SK-N-SH treated with all-trans-retinoic acid at 6 μM for 48 hours (cell line): ENCODE measurements at regions not wholly inside any gene's neighbourhood (a gene's known extent, or its start where the extent isn't known, plus 50 kb on each side); places are given as distances from the start of the nearest gene placed in this dataset.

Experiments used
- ATAC-seq: fragments of 200-7000 bp; cut with Tn5 transposase; 3 replicates; pipeline ENCODE4 v1.9.1; 2020; ENCODE audit warnings: mild to moderate bottlenecking, moderate library complexity
- ARNTL ChIP-seq: fragments of 450-650 bp; formaldehyde crosslinking; IDR thresholded peaks from 2 replicates; pipeline ENCODE4 v1.5.0; 2020; ENCODE audit warnings: low read depth, mild to moderate bottlenecking, moderate library complexity, borderline replicate concordance
- BACH2 ChIP-seq: fragments of 250-450 bp; sonication (Bioruptor Pico); IDR thresholded peaks from 2 replicates; pipeline ENCODE4 v1.9.0; 2021; ENCODE audit warnings: mild to moderate bottlenecking, borderline replicate concordance
- CSDC2 ChIP-seq: fragments of 250-450 bp; sonication (Bioruptor Pico); IDR thresholded peaks from 2 replicates; pipeline ENCODE4 v1.5.0; 2020; ENCODE audit warnings: mild to moderate bottlenecking, moderate library complexity
- ESRRG ChIP-seq: fragments of 250-450 bp; sonication (Bioruptor Pico); IDR thresholded peaks from 2 replicates; pipeline ENCODE4 v1.6.1; 2021; ENCODE audit warnings: mild to moderate bottlenecking
- GLIS3 ChIP-seq: fragments of 250-450 bp; sonication (Bioruptor Pico); IDR thresholded peaks from 2 replicates; pipeline ENCODE4 v1.5.0; 2020; ENCODE audit warnings: mild to moderate bottlenecking, moderate library complexity
- ISL1 ChIP-seq: fragments of 250-450 bp; sonication (Bioruptor Pico); IDR thresholded peaks from 2 replicates; pipeline ENCODE4 v2.1.2; 2022; ENCODE audit warnings: mild to moderate bottlenecking, moderate library complexity
- OSR1 ChIP-seq: fragments of 250-450 bp; sonication (Bioruptor Pico); IDR thresholded peaks from 2 replicates; pipeline ENCODE4 v1.8.0; 2022; ENCODE audit warnings: moderate library complexity, mild to moderate bottlenecking, inconsistent platforms
- PPARA ChIP-seq: fragments of 250-450 bp; sonication (Bioruptor Pico); IDR thresholded peaks from 2 replicates; pipeline ENCODE4 v1.5.0; 2020; ENCODE audit warnings: mild to moderate bottlenecking, borderline replicate concordance
- RARB ChIP-seq: fragments of 250-450 bp; sonication (Bioruptor Pico); IDR thresholded peaks from 2 replicates; pipeline ENCODE4 v1.8.0; 2021; ENCODE audit warnings: mild to moderate bottlenecking, moderate library complexity
- TCF4 ChIP-seq: fragments of 250-450 bp; sonication (Bioruptor Pico); IDR thresholded peaks from 2 replicates; pipeline ENCODE4 v1.8.0; 2021; ENCODE audit warnings: mild to moderate bottlenecking, moderate library complexity, borderline replicate concordance
- TOX ChIP-seq: fragments of 250-450 bp; sonication (Bioruptor Pico); IDR thresholded peaks from 2 replicates; pipeline ENCODE4 v1.8.0; 2021; ENCODE audit warnings: mild to moderate bottlenecking, moderate library complexity, borderline replicate concordance
- ZC3H10 ChIP-seq: fragments of 250-450 bp; sonication (Bioruptor Pico); IDR thresholded peaks from 2 replicates; pipeline ENCODE4 v1.5.1; 2021; ENCODE audit warnings: mild to moderate bottlenecking, moderate library complexity
- ZFP3 ChIP-seq: fragments of 250-450 bp; sonication (Bioruptor Pico); IDR thresholded peaks from 2 replicates; pipeline ENCODE4 v1.5.0; 2020; ENCODE audit warnings: mild to moderate bottlenecking, moderate library complexity
- ZFP30 ChIP-seq: fragments of 450-650 bp; formaldehyde crosslinking; IDR thresholded peaks from 2 replicates; pipeline ENCODE4 v1.5.0; 2022; ENCODE audit warnings: mild to moderate bottlenecking, moderate library complexity
- ZNF565 ChIP-seq: fragments of 450-650 bp; formaldehyde crosslinking; conservative IDR thresholded peaks from 2 replicates; pipeline ENCODE4 v1.5.0; 2020; ENCODE audit warnings: low read depth, mild to moderate bottlenecking, moderate library complexity
- ZNF70 ChIP-seq: fragments of 450-650 bp; formaldehyde crosslinking; IDR thresholded peaks from 2 replicates; pipeline ENCODE4 v1.5.0; 2020; ENCODE audit warnings: mild to moderate bottlenecking, moderate library complexity
- ZNF8 ChIP-seq: fragments of 450-650 bp; formaldehyde crosslinking; IDR thresholded peaks from 2 replicates; pipeline ENCODE4 v1.5.0; 2020; ENCODE audit warnings: mild to moderate bottlenecking, moderate library complexity
- TF ChIP-seq, protein P1 (sequence below): fragments of 250-450 bp; sonication (Bioruptor Pico); IDR thresholded peaks from 2 replicates; pipeline ENCODE4 v1.5.0; 2020; ENCODE audit warnings: mild to moderate bottlenecking, moderate library complexity
- TF ChIP-seq, protein P2 (sequence below): fragments of 250-450 bp; sonication (Bioruptor Pico); IDR thresholded peaks from 2 replicates; pipeline ENCODE4 v1.5.1; 2020; ENCODE audit warnings: low read depth, mild to moderate bottlenecking, moderate library complexity
- TF ChIP-seq, protein P3 (sequence below): fragments of 250-450 bp; sonication (Bioruptor Pico); IDR thresholded peaks from 2 replicates; pipeline ENCODE4 v1.8.0; 2020; ENCODE audit warnings: mild to moderate bottlenecking, moderate library complexity, borderline replicate concordance
- TF ChIP-seq, protein P4 (sequence below): fragments of 250-450 bp; sonication (Bioruptor Pico); IDR thresholded peaks from 2 replicates; pipeline ENCODE4 v1.8.0; 2021; ENCODE audit warnings: low read depth, mild to moderate bottlenecking, moderate library complexity, borderline replicate concordance
- TF ChIP-seq, protein P5 (sequence below): fragments of 250-450 bp; sonication (Bioruptor Pico); IDR thresholded peaks from 2 replicates; pipeline ENCODE4 v1.5.1; 2021; ENCODE audit warnings: mild to moderate bottlenecking, moderate library complexity

DNA sequence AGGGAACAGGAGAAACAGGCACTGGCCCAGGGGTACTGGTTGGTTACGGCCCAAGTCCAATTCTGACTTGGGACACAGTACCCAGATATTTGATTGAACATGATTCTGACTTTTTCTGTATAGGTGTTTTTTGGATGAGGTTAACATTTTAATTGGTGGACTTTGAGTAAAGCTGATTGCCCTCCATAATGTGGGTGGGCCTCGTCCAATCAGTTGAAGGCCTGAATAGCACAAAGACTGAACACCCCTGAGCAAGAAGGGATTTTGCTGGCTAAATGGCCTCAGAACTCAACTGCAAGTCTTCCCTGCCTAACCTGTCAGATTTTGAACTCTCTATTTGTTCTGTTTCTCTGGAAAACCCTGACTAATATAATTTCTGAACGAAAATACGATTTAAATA, 222.6 kb downstream of the TEX36 start:
- ATAC-seq, result no peak
- TF ChIP-seq ARNTL (CRISPR knock-in tag) (no peak), TOX (no peak), OSR1 (CRISPR knock-in tag) (no peak), ZNF565 (CRISPR knock-in tag) (no peak), ZFP30 (CRISPR knock-in tag) (no peak), ESRRG (CRISPR knock-in tag) (no peak), RARB (CRISPR knock-in tag) (no peak)
- TF ChIP-seq, protein P1, sequence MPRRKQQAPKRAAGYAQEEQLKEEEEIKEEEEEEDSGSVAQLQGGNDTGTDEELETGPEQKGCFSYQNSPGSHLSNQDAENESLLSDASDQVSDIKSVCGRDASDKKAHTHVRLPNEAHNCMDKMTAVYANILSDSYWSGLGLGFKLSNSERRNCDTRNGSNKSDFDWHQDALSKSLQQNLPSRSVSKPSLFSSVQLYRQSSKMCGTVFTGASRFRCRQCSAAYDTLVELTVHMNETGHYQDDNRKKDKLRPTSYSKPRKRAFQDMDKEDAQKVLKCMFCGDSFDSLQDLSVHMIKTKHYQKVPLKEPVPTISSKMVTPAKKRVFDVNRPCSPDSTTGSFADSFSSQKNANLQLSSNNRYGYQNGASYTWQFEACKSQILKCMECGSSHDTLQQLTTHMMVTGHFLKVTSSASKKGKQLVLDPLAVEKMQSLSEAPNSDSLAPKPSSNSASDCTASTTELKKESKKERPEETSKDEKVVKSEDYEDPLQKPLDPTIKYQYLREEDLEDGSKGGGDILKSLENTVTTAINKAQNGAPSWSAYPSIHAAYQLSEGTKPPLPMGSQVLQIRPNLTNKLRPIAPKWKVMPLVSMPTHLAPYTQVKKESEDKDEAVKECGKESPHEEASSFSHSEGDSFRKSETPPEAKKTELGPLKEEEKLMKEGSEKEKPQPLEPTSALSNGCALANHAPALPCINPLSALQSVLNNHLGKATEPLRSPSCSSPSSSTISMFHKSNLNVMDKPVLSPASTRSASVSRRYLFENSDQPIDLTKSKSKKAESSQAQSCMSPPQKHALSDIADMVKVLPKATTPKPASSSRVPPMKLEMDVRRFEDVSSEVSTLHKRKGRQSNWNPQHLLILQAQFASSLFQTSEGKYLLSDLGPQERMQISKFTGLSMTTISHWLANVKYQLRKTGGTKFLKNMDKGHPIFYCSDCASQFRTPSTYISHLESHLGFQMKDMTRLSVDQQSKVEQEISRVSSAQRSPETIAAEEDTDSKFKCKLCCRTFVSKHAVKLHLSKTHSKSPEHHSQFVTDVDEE (CRISPR knock-in tag), result no peak
- TF ChIP-seq, protein P2, sequence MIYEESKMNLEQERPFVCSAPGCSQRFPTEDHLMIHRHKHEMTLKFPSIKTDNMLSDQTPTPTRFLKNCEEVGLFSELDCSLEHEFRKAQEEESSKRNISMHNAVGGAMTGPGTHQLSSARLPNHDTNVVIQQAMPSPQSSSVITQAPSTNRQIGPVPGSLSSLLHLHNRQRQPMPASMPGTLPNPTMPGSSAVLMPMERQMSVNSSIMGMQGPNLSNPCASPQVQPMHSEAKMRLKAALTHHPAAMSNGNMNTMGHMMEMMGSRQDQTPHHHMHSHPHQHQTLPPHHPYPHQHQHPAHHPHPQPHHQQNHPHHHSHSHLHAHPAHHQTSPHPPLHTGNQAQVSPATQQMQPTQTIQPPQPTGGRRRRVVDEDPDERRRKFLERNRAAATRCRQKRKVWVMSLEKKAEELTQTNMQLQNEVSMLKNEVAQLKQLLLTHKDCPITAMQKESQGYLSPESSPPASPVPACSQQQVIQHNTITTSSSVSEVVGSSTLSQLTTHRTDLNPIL (CRISPR knock-in tag), result no peak
- TF ChIP-seq, protein P3, sequence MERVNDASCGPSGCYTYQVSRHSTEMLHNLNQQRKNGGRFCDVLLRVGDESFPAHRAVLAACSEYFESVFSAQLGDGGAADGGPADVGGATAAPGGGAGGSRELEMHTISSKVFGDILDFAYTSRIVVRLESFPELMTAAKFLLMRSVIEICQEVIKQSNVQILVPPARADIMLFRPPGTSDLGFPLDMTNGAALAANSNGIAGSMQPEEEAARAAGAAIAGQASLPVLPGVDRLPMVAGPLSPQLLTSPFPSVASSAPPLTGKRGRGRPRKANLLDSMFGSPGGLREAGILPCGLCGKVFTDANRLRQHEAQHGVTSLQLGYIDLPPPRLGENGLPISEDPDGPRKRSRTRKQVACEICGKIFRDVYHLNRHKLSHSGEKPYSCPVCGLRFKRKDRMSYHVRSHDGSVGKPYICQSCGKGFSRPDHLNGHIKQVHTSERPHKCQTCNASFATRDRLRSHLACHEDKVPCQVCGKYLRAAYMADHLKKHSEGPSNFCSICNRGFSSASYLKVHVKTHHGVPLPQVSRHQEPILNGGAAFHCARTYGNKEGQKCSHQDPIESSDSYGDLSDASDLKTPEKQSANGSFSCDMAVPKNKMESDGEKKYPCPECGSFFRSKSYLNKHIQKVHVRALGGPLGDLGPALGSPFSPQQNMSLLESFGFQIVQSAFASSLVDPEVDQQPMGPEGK, result no peak
- TF ChIP-seq, protein P4, sequence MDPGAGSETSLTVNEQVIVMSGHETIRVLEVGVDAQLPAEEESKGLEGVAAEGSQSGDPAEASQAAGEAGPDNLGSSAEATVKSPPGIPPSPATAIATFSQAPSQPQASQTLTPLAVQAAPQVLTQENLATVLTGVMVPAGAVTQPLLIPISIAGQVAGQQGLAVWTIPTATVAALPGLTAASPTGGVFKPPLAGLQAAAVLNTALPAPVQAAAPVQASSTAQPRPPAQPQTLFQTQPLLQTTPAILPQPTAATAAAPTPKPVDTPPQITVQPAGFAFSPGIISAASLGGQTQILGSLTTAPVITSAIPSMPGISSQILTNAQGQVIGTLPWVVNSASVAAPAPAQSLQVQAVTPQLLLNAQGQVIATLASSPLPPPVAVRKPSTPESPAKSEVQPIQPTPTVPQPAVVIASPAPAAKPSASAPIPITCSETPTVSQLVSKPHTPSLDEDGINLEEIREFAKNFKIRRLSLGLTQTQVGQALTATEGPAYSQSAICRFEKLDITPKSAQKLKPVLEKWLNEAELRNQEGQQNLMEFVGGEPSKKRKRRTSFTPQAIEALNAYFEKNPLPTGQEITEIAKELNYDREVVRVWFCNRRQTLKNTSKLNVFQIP, result no peak
- TF ChIP-seq, protein P5, sequence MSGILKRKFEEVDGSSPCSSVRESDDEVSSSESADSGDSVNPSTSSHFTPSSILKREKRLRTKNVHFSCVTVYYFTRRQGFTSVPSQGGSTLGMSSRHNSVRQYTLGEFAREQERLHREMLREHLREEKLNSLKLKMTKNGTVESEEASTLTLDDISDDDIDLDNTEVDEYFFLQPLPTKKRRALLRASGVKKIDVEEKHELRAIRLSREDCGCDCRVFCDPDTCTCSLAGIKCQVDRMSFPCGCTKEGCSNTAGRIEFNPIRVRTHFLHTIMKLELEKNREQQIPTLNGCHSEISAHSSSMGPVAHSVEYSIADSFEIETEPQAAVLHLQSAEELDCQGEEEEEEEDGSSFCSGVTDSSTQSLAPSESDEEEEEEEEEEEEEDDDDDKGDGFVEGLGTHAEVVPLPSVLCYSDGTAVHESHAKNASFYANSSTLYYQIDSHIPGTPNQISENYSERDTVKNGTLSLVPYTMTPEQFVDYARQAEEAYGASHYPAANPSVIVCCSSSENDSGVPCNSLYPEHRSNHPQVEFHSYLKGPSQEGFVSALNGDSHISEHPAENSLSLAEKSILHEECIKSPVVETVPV, result no peak

DNA sequence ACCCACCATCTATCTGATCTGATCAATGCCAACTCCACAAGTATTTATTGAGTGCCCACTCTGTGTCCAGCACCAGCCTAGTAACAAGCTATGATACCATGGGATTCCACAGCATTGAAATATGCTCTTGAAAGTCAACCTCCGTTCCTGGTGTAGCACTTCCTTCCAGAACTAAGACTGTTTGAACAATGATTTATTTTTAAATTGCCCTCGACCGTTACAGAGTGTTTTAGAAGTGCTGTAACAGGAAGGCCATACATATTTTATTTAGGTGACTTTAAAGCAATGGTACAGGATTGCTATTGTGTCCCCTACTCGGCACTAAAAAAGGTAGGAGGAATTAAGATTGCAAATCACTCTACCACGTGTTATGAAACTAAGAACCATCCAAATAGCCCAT, 225.6 kb downstream of the TEX36 start:
- ATAC-seq, result no peak

More for the DNA sequence above, 225.6 kb downstream of the TEX36 start:
- TF ChIP-seq, protein P5, result no peak
- TF ChIP-seq ESRRG (CRISPR knock-in tag) (no peak), GLIS3 (CRISPR knock-in tag) (no peak), ZC3H10 (CRISPR knock-in tag) (no peak), ZFP3 (CRISPR knock-in tag) (no peak), PPARA (CRISPR knock-in tag) (no peak), OSR1 (CRISPR knock-in tag) (no peak), ARNTL (CRISPR knock-in tag) (no peak), ZNF70 (no peak), BACH2 (CRISPR knock-in tag) (no peak), ZNF8 (CRISPR knock-in tag) (no peak), ISL1 (CRISPR knock-in tag) (no peak), TOX (no peak), CSDC2 (no peak), ZFP30 (CRISPR knock-in tag) (no peak), TCF4 (CRISPR knock-in tag) (no peak)
- TF ChIP-seq, protein P3, result no peak
- TF ChIP-seq, protein P1 (CRISPR knock-in tag), result no peak
- TF ChIP-seq, protein P4, result no peak
